HG03095 (cell line): ENCODE measurements at regions not wholly inside any gene's neighbourhood (a gene's known extent, or its start where the extent isn't known, plus 50 kb on each side); places are given as distances from the start of the nearest gene placed in this dataset.

ENCODE experiments used
- ATAC-seq: cut with Tn5 transposase; IDR thresholded peaks from one replicate; pipeline ENCODE4 v1.9.1; 2021; ENCODE audit warnings: moderate library complexity; ENCODE audit not compliant: unreplicated experiment

DNA sequence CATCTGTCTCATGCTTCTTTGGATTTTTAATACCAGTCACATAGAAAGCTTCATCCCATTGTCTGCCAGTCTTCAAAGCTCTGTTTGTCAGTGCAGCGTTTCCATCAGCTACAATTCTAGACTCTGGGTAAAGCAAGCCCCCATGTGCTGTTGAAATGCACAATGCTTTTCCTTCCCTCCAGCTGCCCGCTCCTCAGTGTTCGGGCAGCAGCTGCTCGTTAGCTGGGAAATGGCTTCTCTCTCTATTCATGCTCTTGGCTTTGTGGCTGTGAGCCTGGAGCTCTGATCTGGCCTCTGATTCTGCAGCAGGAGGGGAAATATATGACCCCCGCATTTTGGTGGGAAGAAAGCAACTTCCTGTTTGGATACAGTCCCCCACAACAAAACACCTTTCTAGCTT is 213.0 kb upstream of the CDYL start:
- no peak for ATAC-seq

DNA sequence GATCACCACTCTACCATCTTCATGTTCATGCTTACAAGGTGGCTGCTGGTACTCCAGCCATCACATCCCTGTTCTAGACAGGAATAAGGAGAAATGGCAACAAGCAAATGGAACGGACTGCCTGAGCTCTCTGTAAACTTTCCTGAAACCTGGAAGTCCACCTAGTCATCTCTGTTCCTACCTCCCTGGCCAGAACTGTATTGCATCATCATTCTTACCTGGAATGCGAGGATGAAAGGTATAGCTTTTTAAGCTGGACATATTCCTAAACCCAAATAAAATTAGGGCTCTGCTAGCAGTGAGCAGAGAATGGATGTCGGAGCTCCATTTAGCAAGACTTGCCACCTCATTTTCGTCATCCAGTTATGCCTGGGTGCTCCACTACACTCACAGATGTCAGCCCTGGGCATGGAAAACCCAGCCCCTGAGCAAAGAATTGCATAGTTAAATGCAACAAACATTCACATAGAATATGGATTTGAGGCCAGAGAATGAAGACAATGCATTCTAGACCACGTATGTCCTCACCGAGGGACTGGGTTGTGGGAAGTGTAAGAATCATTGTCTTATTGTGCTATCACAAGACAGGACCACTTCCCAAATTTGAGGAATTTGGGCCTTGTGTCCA is 214.3 kb upstream of the CDYL start:
- ATAC-seq = no peak

DNA sequence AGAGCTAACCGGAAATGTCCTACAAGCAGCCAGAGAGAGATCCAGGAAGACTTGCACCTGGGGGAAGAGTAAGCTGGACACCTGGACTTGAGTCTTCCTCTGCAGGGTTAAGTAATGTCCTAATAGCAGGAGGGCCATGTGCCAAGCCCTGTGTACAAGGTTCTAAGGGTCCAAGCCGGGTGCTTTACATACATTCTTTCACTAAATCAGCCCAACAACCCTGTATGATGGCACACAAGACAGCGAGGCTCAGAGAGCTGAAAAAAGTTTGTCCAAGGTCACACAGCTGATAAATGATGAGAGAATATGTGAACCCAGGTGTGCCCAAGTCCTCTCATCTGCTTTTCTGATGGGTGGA is 215.1 kb upstream of the CDYL start:
- ATAC-seq = no peak

DNA sequence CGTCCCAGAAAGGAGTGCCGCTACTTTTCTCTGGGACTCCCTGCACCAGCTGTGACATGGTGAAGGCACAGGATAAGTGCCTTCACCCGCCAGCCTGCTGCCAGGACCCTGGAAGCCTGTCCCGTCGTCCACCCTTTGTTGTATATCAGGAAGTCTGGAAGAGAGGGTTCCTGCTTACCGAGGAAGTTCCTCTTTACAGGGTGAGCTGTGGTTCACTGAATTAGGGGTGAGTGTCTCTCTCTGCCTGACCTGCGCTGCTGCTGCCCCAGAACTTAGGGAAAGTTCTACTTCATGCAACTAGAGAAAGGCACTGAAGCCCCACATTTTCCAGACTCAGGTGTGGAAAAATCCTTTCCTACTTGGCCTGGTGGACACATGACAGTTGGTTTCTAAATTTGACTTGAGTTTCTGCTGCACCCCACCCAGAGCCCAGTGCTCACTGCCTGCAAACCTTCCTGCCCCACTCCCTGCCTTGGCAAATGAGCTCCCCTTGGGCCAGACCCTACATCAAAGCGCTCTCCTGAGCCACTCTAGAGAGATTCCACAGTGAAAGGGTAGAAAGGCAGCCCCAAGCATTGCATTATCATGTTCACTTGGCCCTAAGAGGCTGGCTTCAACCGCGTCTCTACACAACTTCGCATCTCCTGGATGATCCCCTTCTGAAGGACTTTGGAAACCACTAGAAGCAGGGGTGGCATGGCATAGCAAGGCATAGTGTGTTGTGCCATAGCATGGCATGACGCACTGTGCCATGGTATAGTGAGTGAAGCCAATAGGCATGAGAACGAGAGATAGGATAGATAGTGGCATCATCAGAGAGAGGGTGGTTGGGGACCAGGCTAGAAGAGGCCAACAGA is 215.8 kb upstream of the CDYL start:
- no peak for ATAC-seq

- no peak for ATAC-seq
Measured at GRCh38 chr6:4559281-4559875, 216.8 kb upstream of the CDYL start.

DNA sequence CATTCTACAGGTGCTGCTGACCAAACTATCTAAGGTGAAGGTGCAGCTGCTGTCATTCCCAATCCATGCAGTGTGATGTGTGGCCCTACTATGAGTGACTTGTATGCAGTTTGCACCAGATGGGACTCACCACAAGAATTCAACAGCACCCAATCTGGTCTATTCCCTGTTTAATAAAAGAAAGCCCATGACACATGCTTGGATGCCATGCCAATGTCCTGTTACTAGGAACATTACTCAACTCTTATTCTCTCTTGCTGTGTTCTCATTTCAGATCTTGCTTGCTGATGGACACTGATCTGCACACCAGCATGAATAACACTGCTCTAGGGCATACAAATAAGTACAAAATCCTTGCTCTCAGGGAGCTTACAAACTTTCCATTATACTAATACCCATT is 221.6 kb upstream of the CDYL start:
- no peak for ATAC-seq

GRCh38 chr6:4553387-4553786 is 222.8 kb upstream of the CDYL start:
- no peak for ATAC-seq

- no peak for ATAC-seq
Measured at GRCh38 chr6:4550227-4550597, 226.0 kb upstream of the CDYL start.

DNA sequence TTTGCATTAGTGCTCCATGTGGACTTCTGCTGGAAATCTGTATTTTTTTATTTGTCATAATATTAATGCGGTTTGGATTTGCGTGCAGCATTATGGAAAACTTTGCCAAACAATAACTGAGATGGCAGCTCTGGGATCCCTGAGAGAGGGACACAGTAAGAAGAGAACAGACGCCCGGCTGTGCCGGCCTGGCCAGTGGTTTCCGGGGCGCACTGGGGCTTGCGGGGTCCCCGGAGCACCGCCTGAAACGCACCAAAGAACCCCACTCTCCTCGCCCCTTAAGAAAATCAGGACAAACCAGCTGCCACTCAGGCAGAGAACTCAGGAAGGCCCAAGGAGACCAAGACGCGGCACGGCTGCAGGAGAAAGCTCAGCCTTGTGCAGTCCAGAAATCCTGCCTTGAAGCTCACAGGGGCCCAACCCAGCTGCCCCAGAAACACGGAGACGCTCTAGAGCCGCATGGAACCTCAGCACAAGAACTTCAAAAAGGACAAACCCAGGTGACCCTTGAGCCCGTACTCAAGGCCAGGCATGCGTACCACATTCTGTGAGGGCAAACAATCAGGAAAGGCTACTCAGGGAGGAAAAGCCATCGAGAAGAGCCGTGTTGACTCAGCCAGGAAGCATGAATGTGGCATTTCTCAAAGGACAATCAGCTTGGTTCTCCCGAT is 226.5 kb upstream of the CDYL start:
- no peak for ATAC-seq

- ATAC-seq = no peak
Measured at GRCh38 chr6:4545893-4546292, 230.3 kb upstream of the CDYL start.

- no peak for ATAC-seq
Measured at GRCh38 chr6:4543596-4543995, 232.6 kb upstream of the CDYL start.

- no peak for ATAC-seq
Measured at GRCh38 chr6:4533576-4533975, 242.6 kb upstream of the CDYL start.

GRCh38 chr6:4531406-4531805 is 244.8 kb upstream of the CDYL start:
- ATAC-seq = no peak

- no peak for ATAC-seq
Measured at GRCh38 chr6:4522453-4522852, 253.8 kb upstream of the CDYL start.

- no peak for ATAC-seq
Measured at GRCh38 chr6:4521070-4521469, 255.1 kb upstream of the CDYL start.

- no peak for ATAC-seq
Measured at GRCh38 chr6:4518506-4518905, 257.7 kb upstream of the CDYL start.

GRCh38 chr6:4516206-4516605 is 260.0 kb upstream of the CDYL start:
- ATAC-seq = no peak

DNA sequence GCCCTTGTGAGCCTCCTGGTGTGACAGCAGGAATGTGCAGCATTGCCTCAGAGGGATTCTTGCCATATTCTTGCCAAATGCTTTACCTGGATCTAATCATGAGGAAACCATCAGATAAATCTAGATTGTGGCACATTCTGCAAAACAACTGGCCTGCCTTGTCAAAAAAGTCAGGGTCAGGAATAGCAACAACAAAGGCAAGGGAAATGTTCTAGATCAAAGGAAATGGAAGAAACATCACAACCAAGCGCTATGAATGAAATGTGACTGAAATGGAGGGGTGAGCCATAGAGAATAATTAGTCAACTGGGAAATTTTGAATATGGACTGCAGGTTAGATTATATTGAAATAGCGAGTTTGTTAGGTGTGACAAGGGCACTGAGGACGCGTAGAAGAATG is 262.6 kb upstream of the CDYL start:
- no peak for ATAC-seq

- ATAC-seq = no peak
Measured at GRCh38 chr6:4512051-4512471, 264.1 kb upstream of the CDYL start.

DNA sequence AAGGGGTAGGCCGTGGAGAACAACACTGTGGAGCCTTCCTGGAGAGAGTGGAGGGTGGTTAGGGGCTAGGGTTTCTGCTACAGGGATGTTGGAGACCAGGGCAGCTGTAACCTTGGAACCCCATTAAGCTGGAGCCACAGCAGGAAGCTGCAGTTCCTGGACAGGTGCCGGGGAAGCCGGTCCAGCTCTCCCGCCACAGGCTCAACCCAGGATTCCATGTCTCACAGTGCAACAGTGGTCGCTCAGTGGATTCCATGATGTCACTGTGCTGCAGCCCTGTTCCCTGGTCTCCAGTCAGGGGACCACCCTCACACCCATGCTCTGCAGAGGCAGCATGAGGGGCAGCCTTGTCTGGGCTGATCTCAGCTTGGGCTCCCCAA is 264.6 kb upstream of the CDYL start:
- no peak for ATAC-seq

- ATAC-seq = no peak
Measured at GRCh38 chr6:4510906-4511640, 265.1 kb upstream of the CDYL start.
